HFF-Myc (cell line): ENCODE measurements at regions not wholly inside any gene's neighbourhood (a gene's known extent, or its start where the extent isn't known, plus 50 kb on each side); places are given as distances from the start of the nearest gene placed in this dataset.

Experiments
- DNase-seq: peaks from one replicate; pipeline ENCODE4 v3.0.0-alpha.2; 2011; ENCODE audit warnings: low read depth; ENCODE audit errors: extremely low read depth
- H3K4me3 ChIP-seq: replicated peaks from 2 replicates; pipeline ENCODE4 v1.5.1; 2011; ENCODE audit warnings: low read depth, mild to moderate bottlenecking, control low read depth, low read length
- CTCF ChIP-seq: IDR thresholded peaks from 2 replicates; pipeline ENCODE4 v1.5.1; 2012; ENCODE audit warnings: mild to moderate bottlenecking, low read depth, low read length, control low read depth; ENCODE audit errors: missing control alignments

- peak overlapping the region; percentile 80 for H3K4me3 ChIP-seq
- TF ChIP-seq CTCF: no peak
- no peak for DNase-seq
Measured at GRCh38 chr3:159764490-159765029, 224.1 kb upstream of the IL12A start.

- peak overlapping the region; percentile 80 for H3K4me3 ChIP-seq
- no peak for TF ChIP-seq CTCF
- peak; percentile 90 for DNase-seq
Measured at GRCh38 chr3:159765030-159765859, 223.4 kb upstream of the IL12A start.

GRCh38 chr3:159765860-159766294 is 222.8 kb upstream of the IL12A start:
- DNase-seq: no peak
- no peak for TF ChIP-seq CTCF
- peak overlapping the region; percentile 80 for H3K4me3 ChIP-seq

- no peak for DNase-seq
- TF ChIP-seq CTCF: peak; percentile 63
- H3K4me3 ChIP-seq: peak overlapping the region; percentile 80
Measured at GRCh38 chr3:159766563-159767185, 222.0 kb upstream of the IL12A start.

- TF ChIP-seq CTCF: no peak
- DNase-seq: no peak
- H3K4me3 ChIP-seq: no peak overlapping the region
Measured at GRCh38 chr3:159770998-159771397, 217.6 kb upstream of the IL12A start.

- DNase-seq: no peak
- no peak for TF ChIP-seq CTCF
- H3K4me3 ChIP-seq: no peak overlapping the region
Measured at GRCh38 chr3:159771865-159772611, 216.6 kb upstream of the IL12A start.
